HEK293 (cell line): ENCODE measurements at regions not wholly inside any gene's neighbourhood (a gene's known extent, or its start where the extent isn't known, plus 50 kb on each side); places are given as distances from the start of the nearest gene placed in this dataset.

Experiments
- FEZF1 ChIP-seq: fragments of 450-650 bp; formaldehyde crosslinking; IDR thresholded peaks from 2 replicates; pipeline ENCODE4 v1.5.1; 2016; ENCODE audit warnings: missing biosample characterization, missing genetic modification characterization
- HIC1 ChIP-seq: fragments of 450-650 bp; formaldehyde crosslinking; IDR thresholded peaks from 2 replicates; pipeline ENCODE4 v1.5.1; 2016; ENCODE audit warnings: missing biosample characterization, missing genetic modification characterization
- IKZF3 ChIP-seq: fragments of 450-650 bp; IDR thresholded peaks from 2 replicates; pipeline ENCODE4 v1.5.0; 2018; ENCODE audit warnings: missing biosample characterization, mild to moderate bottlenecking, missing genetic modification characterization, moderate library complexity
- MYNN ChIP-seq: fragments of 450-650 bp; formaldehyde crosslinking; IDR thresholded peaks from 2 replicates; pipeline ENCODE4 v1.5.1; 2016; ENCODE audit warnings: missing biosample characterization, missing genetic modification characterization, borderline replicate concordance
- PRDM1 ChIP-seq: fragments of 450-650 bp; formaldehyde crosslinking; IDR thresholded peaks from 2 replicates; pipeline ENCODE4; 2016; ENCODE audit warnings: missing biosample characterization, missing genetic modification characterization
- SCRT2 ChIP-seq: fragments of 450-650 bp; formaldehyde crosslinking; IDR thresholded peaks from 2 replicates; pipeline ENCODE4 v1.5.1; 2016; ENCODE audit warnings: missing biosample characterization, missing genetic modification characterization
- TSHZ1 ChIP-seq: fragments of 450-650 bp; formaldehyde crosslinking; IDR thresholded peaks from 2 replicates; pipeline ENCODE4 v1.5.1; 2016; ENCODE audit warnings: missing biosample characterization, missing genetic modification characterization, borderline replicate concordance
- ZBTB21 ChIP-seq: fragments of 450-650 bp; formaldehyde crosslinking; IDR thresholded peaks from 2 replicates; pipeline ENCODE4 v1.5.1; 2017; ENCODE audit warnings: missing biosample characterization, missing genetic modification characterization
- ZBTB8A ChIP-seq: fragments of 450-650 bp; formaldehyde crosslinking; IDR thresholded peaks from 2 replicates; pipeline ENCODE4 v1.5.1; 2016; ENCODE audit warnings: missing biosample characterization, missing genetic modification characterization
- ZEB2 ChIP-seq: fragments of 450-650 bp; formaldehyde crosslinking; IDR thresholded peaks from 2 replicates; pipeline ENCODE4 v1.5.1; 2016; ENCODE audit warnings: missing biosample characterization, missing genetic modification characterization
- ZNF169 ChIP-seq: fragments of 450-650 bp; formaldehyde crosslinking; IDR thresholded peaks from 2 replicates; pipeline ENCODE4 v1.5.1; 2016; ENCODE audit warnings: missing biosample characterization, missing genetic modification characterization
- ZNF175 ChIP-seq: fragments of 450-650 bp; formaldehyde crosslinking; IDR thresholded peaks from 2 replicates; pipeline ENCODE4 v1.5.1; 2016; ENCODE audit warnings: missing biosample characterization, missing genetic modification characterization
- ZNF214 ChIP-seq: fragments of 450-650 bp; formaldehyde crosslinking; IDR thresholded peaks from 2 replicates; pipeline ENCODE4 v1.5.1; 2017; ENCODE audit warnings: missing biosample characterization, mild to moderate bottlenecking, missing genetic modification characterization, borderline replicate concordance
- ZNF280C ChIP-seq: fragments of 450-650 bp; formaldehyde crosslinking; IDR thresholded peaks from 2 replicates; pipeline ENCODE4 v1.5.1; 2016; ENCODE audit warnings: missing biosample characterization, missing genetic modification characterization
- ZNF513 ChIP-seq: fragments of 450-650 bp; IDR thresholded peaks from 2 replicates; pipeline ENCODE4 v1.5.1; 2018; ENCODE audit warnings: missing biosample characterization, missing genetic modification characterization
- ZNF518A ChIP-seq: fragments of 450-650 bp; formaldehyde crosslinking; conservative IDR thresholded peaks from 2 replicates; pipeline ENCODE4 v1.5.1; 2016; ENCODE audit warnings: low read depth, missing biosample characterization, missing genetic modification characterization
- ZNF544 ChIP-seq: fragments of 450-650 bp; formaldehyde crosslinking; IDR thresholded peaks from 2 replicates; pipeline ENCODE4 v1.5.0; 2017; ENCODE audit warnings: missing biosample characterization, missing genetic modification characterization
- ZNF555 ChIP-seq: fragments of 450-650 bp; formaldehyde crosslinking; conservative IDR thresholded peaks from 2 replicates; pipeline ENCODE4 v1.5.1; 2017; ENCODE audit warnings: missing biosample characterization, mild to moderate bottlenecking, missing genetic modification characterization, inconsistent platforms
- ZNF629 ChIP-seq: fragments of 450-650 bp; formaldehyde crosslinking; IDR thresholded peaks from 2 replicates; pipeline ENCODE4 v1.5.1; 2017; ENCODE audit warnings: missing biosample characterization, missing genetic modification characterization
- ZNF658 ChIP-seq: fragments of 450-650 bp; formaldehyde crosslinking; IDR thresholded peaks from 2 replicates; pipeline ENCODE4; 2016; ENCODE audit warnings: missing biosample characterization, missing genetic modification characterization
- ZNF830 ChIP-seq: fragments of 450-650 bp; IDR thresholded peaks from 2 replicates; pipeline ENCODE4 v1.5.0; 2018; ENCODE audit warnings: missing biosample characterization, missing genetic modification characterization, low read depth, mild to moderate bottlenecking, moderate library complexity
- ZSCAN30 ChIP-seq: fragments of 450-650 bp; IDR thresholded peaks from 2 replicates; pipeline ENCODE4 v1.5.1; 2018; ENCODE audit warnings: missing biosample characterization, mild to moderate bottlenecking, missing genetic modification characterization, moderate library complexity
- ZSCAN4 ChIP-seq: fragments of 450-650 bp; formaldehyde crosslinking; IDR thresholded peaks from 2 replicates; pipeline ENCODE4 v1.5.1; 2017; ENCODE audit warnings: missing biosample characterization, missing genetic modification characterization

GRCh38 chr7:17130281-17131059 lies 168.0 kb upstream of the AHR start (continued):
- TF ChIP-seq ZNF280C (no peak), ZNF518A (no peak), SCRT2 (peak; percentile 80), ZNF658 (tag by site-specific recombination) (no peak), MYNN (no peak), ZNF169 (tag by site-specific recombination) (no peak), ZSCAN4 (tag by site-specific recombination) (0 out of 2 replicates have a peak, but pooled peaks have one; percentile 18), TSHZ1 (tag by site-specific recombination) (peak; percentile 68; the same call in 1 of the 2 replicates), HIC1 (tag by site-specific recombination) (peak; percentile 55; the same call in 1 of the 2 replicates), ZNF175 (tag by site-specific recombination) (no peak), ZNF830 (tag by site-specific recombination) (no peak), ZNF629 (tag by site-specific recombination) (peak; percentile 94), ZNF513 (no peak), ZBTB8A (no peak; the same call in 1 of the 2 replicates), ZNF555 (no peak), FEZF1 (peak; percentile 65), ZNF214 (tag by site-specific recombination) (no peak), ZEB2 (tag by site-specific recombination) (peak; percentile 74; the same call in 1 of the 2 replicates), PRDM1 (tag by site-specific recombination) (no peak), ZBTB21 (tag by site-specific recombination) (peak; percentile 85), IKZF3 (tag by site-specific recombination) (peak; percentile 79), ZNF544 (no peak), ZSCAN30 (peak; percentile 63; the same call in 1 of the 2 replicates)
